ENCODE measurements at regions not wholly inside any gene's neighbourhood (a gene's known extent, or its start where the extent isn't known, plus 50 kb on each side); places are given as distances from the start of the nearest gene placed in this dataset.

DNA sequence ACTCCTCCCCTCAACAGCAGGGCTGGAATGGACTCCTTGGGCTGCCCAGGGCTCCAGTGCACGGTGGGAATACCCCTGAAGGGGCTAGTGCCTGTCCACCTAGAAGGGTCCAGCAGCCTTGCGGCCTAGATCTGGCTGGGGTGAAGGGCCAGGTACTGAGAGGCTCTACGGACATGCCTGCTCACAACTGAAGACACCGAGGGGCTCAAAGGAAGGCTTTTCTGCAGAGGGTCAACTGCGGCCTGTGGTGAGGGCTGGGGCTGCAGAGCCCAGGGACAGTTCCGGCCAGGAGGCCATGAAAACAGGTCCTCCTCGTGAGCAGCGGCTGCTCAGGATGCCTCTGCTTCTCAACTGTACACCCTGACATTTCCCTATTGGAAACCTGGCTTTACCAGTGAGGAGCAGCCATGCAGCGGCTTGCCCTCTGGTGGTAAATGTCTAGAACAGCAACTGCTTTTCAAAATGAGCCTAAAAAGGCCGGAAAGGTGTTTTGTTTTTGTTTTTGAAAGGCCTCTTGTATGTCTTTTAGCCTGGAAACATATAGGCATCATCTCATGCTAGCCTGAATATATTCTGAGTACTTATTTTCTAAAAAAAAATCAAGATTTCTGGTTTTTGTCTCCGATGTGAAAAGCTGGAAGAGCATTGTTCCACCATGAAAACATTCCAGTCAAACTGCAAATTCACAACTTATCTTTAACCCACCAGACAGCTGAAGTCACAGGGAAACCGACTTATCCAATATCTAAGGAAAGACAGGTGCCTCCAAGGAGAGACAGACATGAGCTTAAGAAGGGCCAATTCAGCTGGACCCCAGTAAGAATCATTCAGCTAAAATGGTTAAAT lies 163.4 kb downstream of the KLF13 start:
- ATAC-seq (peak; percentile 46 to 67), DNase-seq (peak in 1 of 3 donors; percentile 74)
- Histone ChIP-seq H3K4me3 (ENCODE audit: low read length) (no peak overlapping the region), H3K27ac (ENCODE audit: low read length) (no peak overlapping the region), H3K4me1 (ENCODE audit: control insufficient read depth, insufficient read depth, low read length) (peaks cover 3% of the 10 kb centered on the region), H3K27me3 (ENCODE audit: control insufficient read depth, insufficient read depth) (no peaks in the 10 kb centered on the region), H3K9me3 (ENCODE audit: control insufficient read depth, low read length) (no peaks in the 10 kb centered on the region)
- intact Hi-C loops (cut with DNase I), result loop anchor here (2.0 to 10.0 kb wide), 7 partner anchors 48 to 505 kb away; partner anchors contain the start of gene KLF13 (in 3 of the 4)
- WGBS, result 47% methylated on average over 12 of the region's 12 CpGs

DNA sequence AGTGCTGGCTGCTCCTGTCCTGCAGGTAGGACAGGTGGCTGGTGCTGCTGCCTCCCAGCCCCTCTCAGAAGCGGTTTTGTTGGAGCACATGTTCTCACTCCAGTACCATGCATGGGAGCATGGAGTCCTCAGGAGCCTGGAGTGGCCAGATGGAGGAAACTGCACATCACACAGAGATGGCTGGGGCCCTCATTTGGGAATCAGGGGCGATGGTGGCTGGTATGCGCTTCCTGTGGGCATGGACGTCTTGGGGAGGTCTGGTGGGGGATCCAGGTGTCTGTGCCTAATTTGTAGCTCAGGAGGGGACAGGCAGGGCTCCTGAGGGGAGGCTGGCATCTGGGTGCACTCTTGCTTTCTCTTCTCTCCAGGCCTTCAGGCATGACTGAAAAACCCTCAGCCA lies 168.2 kb downstream of the KLF13 start:
- ATAC-seq (no peak), DNase-seq (peak in 1 of 3 donors; percentile 25)
- intact Hi-C loops (cut with DNase I), result no loop called here
- Histone ChIP-seq H3K27ac (ENCODE audit: low read length) (no peak overlapping the region), H3K27me3 (ENCODE audit: control insufficient read depth, insufficient read depth) (no peaks in the 10 kb centered on the region), H3K4me3 (ENCODE audit: low read length) (no peak overlapping the region), H3K9me3 (ENCODE audit: control insufficient read depth, low read length) (no peaks in the 10 kb centered on the region), H3K4me1 (ENCODE audit: control insufficient read depth, insufficient read depth, low read length) (no peaks in the 10 kb centered on the region)
- 83% methylated on average over 4 of the region's 4 CpGs for WGBS

- WGBS, result 91% methylated on average over 4 of the region's 4 CpGs
- Histone ChIP-seq H3K27ac (ENCODE audit: low read length) (no peak overlapping the region), H3K4me3 (ENCODE audit: low read length) (no peak overlapping the region), H3K4me1 (ENCODE audit: control insufficient read depth, insufficient read depth, low read length) (no peaks in the 10 kb centered on the region), H3K27me3 (ENCODE audit: control insufficient read depth, insufficient read depth) (no peaks in the 10 kb centered on the region), H3K9me3 (ENCODE audit: control insufficient read depth, low read length) (no peaks in the 10 kb centered on the region)
- intact Hi-C loops (cut with DNase I), result no loop called here
- ATAC-seq, result no peak
- DNase-seq, result peak in 1 of 3 donors; percentile 4
Observed at GRCh38 chr15:31495281-31495680, 168.6 kb downstream of the KLF13 start.

DNA sequence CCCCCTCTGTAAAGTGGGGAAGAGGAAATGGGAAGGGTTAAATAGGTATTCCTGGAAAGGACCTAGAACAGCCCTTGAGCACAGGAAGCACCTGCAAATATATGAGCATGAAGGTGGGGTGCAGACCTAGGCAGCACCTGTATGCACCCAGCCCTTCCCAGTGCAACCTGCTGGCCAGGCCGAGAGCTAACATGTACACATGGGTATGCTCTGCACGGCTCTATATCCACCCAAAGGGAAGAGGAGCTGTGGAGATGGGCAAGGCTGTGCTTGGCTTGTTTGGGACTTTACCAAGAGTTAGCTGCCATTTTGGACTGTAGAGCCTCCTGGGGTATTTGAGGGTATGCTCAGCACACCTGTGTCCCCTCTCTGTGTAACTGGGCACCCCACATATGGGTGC lies 171.2 kb downstream of the KLF13 start:
- Histone ChIP-seq H3K9me3 (ENCODE audit: control insufficient read depth, low read length) (no peaks in the 10 kb centered on the region), H3K4me3 (ENCODE audit: low read length) (no peak overlapping the region), H3K4me1 (ENCODE audit: control insufficient read depth, insufficient read depth, low read length) (no peaks in the 10 kb centered on the region), H3K27me3 (ENCODE audit: control insufficient read depth, insufficient read depth) (no peaks in the 10 kb centered on the region), H3K27ac (ENCODE audit: low read length) (no peak overlapping the region)
- ATAC-seq, result no peak
- 98% methylated on average over 2 of the region's 2 CpGs for WGBS
- intact Hi-C loops (cut with DNase I), result no loop called here
- DNase-seq, result peak in 1 of 3 donors; percentile 6

GRCh38 chr15:31498329-31498728 lies 171.7 kb downstream of the KLF13 start:
- no peaks in the 10 kb centered on the region for H3K27me3 ChIP-seq (ENCODE audit: control insufficient read depth, insufficient read depth)
- H3K4me3 ChIP-seq (ENCODE audit: low read length), result no peak overlapping the region
- DNase-seq (peak in 1 of 3 donors; percentile 10), ATAC-seq (no peak)
- no peaks in the 10 kb centered on the region for H3K4me1 ChIP-seq (ENCODE audit: control insufficient read depth, insufficient read depth, low read length)
- intact Hi-C loops (cut with DNase I), result no loop called here
- no peak overlapping the region for H3K27ac ChIP-seq (ENCODE audit: low read length)
- 98% methylated on average over 1 of the region's 1 CpG for WGBS
- no peaks in the 10 kb centered on the region for H3K9me3 ChIP-seq (ENCODE audit: control insufficient read depth, low read length)

DNA sequence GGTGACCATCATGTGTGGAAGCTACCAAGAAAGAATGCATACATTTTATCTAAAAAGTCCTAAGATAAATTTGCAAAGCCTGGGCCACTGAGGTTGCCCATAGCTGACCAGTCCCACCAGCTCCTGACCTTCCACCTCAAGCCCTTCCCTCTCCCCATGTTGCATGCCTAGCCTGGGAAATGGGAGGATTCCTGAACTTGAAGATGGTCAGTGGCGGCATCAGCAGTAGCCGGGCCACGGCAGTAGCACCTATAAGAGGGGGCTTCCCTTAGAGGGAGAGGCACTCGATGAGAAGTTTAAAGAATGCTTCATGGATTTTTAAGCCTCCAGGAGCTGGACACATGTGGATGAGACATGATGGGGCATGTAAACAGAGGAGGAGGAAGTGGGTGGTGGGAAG lies 172.1 kb downstream of the KLF13 start:
- intact Hi-C loops (cut with DNase I), result no loop called here
- Histone ChIP-seq H3K4me1 (ENCODE audit: control insufficient read depth, insufficient read depth, low read length) (no peaks in the 10 kb centered on the region), H3K27ac (ENCODE audit: low read length) (no peak overlapping the region), H3K27me3 (ENCODE audit: control insufficient read depth, insufficient read depth) (no peaks in the 10 kb centered on the region), H3K4me3 (ENCODE audit: low read length) (no peak overlapping the region), H3K9me3 (ENCODE audit: control insufficient read depth, low read length) (no peaks in the 10 kb centered on the region)
- no peak for ATAC-seq
- peak in 1 of 3 donors; percentile 36 for DNase-seq
- WGBS, result 83% methylated on average over 4 of the region's 4 CpGs

DNA sequence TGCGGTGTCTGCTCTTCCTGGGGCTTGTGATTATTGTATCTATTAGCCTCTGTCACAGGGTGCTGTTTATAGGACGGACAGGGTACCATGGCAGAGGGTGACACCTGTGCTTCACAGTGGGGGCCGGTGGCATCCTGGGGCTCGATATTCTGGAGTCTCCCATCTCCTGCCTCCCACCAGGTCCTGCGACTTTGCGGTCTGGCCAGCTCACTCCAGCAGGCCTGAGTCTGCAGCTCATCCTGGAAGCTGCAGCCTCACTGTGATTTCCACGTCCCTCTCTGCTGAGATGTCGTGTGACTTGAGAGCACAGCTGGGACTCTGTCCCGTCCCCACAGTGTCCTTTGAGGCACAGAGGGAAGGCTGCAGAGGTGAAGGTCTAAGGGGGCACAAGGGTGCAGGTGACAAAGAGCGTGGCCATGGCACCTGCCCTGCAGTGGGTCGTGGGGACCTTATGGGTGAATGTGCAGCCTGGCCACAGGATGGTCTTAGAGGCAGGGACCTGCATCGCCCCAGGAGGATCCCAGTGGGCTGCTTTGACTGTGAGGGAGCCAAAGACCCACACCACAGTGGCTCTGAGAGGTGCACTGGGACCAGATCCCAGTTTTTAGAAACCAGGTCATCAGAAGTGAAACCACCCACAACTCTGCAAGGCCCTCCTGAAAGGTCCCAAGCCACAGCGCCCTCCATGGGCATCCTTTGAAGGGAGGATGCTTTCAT lies 172.8 kb downstream of the KLF13 start:
- Histone ChIP-seq H3K27ac (ENCODE audit: low read length) (no peak overlapping the region), H3K4me1 (ENCODE audit: control insufficient read depth, insufficient read depth, low read length) (no peaks in the 10 kb centered on the region), H3K9me3 (ENCODE audit: control insufficient read depth, low read length) (no peaks in the 10 kb centered on the region), H3K4me3 (ENCODE audit: low read length) (no peak overlapping the region), H3K27me3 (ENCODE audit: control insufficient read depth, insufficient read depth) (no peaks in the 10 kb centered on the region)
- DNase-seq (peak in 1 of 3 donors; percentile 19), ATAC-seq (no peak)
- 85% methylated on average over 13 of the region's 13 CpGs for WGBS
- intact Hi-C loops (cut with DNase I), result no loop called here

GRCh38 chr15:31499953-31500765 lies 173.5 kb downstream of the KLF13 start:
- 65% methylated on average over 23 of the region's 23 CpGs for WGBS
- no peaks in the 10 kb centered on the region for H3K9me3 ChIP-seq (ENCODE audit: control insufficient read depth, low read length)
- ATAC-seq (peak; percentile 31 to 53), DNase-seq (no peak)
- no peaks in the 10 kb centered on the region for H3K4me1 ChIP-seq (ENCODE audit: control insufficient read depth, insufficient read depth, low read length)
- no peaks in the 10 kb centered on the region for H3K27me3 ChIP-seq (ENCODE audit: control insufficient read depth, insufficient read depth)
- H3K27ac ChIP-seq (ENCODE audit: low read length), result no peak overlapping the region
- H3K4me3 ChIP-seq (ENCODE audit: low read length), result no peak overlapping the region
- intact Hi-C loops (cut with DNase I), result no loop called here

GRCh38 chr15:31500766-31501449 lies 174.3 kb downstream of the KLF13 start:
- ATAC-seq (no peak), DNase-seq (no peak)
- Histone ChIP-seq H3K27me3 (ENCODE audit: control insufficient read depth, insufficient read depth) (no peaks in the 10 kb centered on the region), H3K9me3 (ENCODE audit: control insufficient read depth, low read length) (no peaks in the 10 kb centered on the region), H3K4me3 (ENCODE audit: low read length) (no peak overlapping the region), H3K4me1 (ENCODE audit: control insufficient read depth, insufficient read depth, low read length) (no peaks in the 10 kb centered on the region), H3K27ac (ENCODE audit: low read length) (no peak overlapping the region)
- 62% methylated on average over 3 of the region's 3 CpGs for WGBS
- intact Hi-C loops (cut with DNase I), result no loop called here

DNA sequence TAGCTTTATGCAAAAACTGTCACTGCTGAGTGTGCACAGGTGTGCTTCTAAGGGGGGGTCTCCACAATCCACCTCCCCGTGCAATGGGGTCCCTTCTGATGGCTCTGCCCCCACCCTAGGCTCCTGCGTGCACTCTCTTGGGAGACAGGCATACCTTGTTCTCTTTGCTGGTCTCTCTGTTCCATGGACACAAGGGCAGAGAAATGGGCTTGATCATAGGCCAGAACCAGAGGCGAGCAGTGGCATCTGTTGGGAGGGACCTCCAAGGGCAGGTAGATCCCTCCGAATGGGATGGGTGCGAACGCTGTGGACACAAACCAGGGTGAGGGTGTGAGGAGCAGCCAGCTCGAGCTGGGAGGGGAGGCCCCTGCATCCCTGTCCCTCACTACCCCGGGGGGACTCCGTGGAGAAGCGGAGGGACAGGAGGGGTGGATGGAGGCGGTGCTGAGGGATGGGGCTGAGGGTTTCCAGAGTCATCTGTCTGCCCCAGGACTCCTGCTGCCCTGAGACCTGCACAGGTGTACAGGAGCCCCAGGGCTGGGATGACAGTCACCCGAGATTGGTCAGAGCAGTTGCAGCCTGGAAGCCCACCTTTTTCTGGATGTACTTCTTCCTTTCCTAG lies 175.0 kb downstream of the KLF13 start:
- H3K27ac ChIP-seq (ENCODE audit: low read length), result no peak overlapping the region
- H3K27me3 ChIP-seq (ENCODE audit: control insufficient read depth, insufficient read depth), result no peaks in the 10 kb centered on the region
- H3K9me3 ChIP-seq (ENCODE audit: control insufficient read depth, low read length), result no peaks in the 10 kb centered on the region
- ATAC-seq, result no peak
- no peak overlapping the region for H3K4me3 ChIP-seq (ENCODE audit: low read length)
- no peak for DNase-seq
- 93% methylated on average over 12 of the region's 12 CpGs for WGBS
- intact Hi-C loops (cut with DNase I), result no loop called here
- no peaks in the 10 kb centered on the region for H3K4me1 ChIP-seq (ENCODE audit: control insufficient read depth, insufficient read depth, low read length)

Data from right cardiac atrium (tissue), 5 donors.